PC-3 (cell line): ENCODE measurements at regions not wholly inside any gene's neighbourhood (a gene's known extent, or its start where the extent isn't known, plus 50 kb on each side); places are given as distances from the start of the nearest gene placed in this dataset.

Source experiments
- ATAC-seq: fragments of 200-7000 bp; cut with Tn5 transposase; 2 replicates; pipeline ENCODE4 v1.9.1; 2020; ENCODE audit warnings: mild to moderate bottlenecking, moderate library complexity
- BruUV-seq: library from RNA; stranded (reverse); fragments of 400-500 nt; replicated peaks from 2 replicates; lab custom pipeline; 2021; lab: Mats Ljungman, UMichigan
- CTCF ChIA-PET: fragments of 300-600 bp; sonication (Branson Sonifier 250); formaldehyde crosslinking; loops from one replicate; lab custom pipeline; 2022; ENCODE audit warnings: antibody characterized with exemption; lab: Charles Lee
- POLR2A ChIA-PET: fragments of 300-600 bp; sonication (Branson Sonifier 250); formaldehyde crosslinking; loops from one replicate; lab custom pipeline; 2022; ENCODE audit warnings: antibody characterized with exemption; ENCODE audit not compliant: unreplicated experiment; lab: Charles Lee
- DNase-seq: peaks from one replicate; pipeline ENCODE4 v3.0.0-alpha.2; 2015
- H2AFZ ChIP-seq: fragments of 300-600 bp; sonication (generic); 2 replicates; pipeline ENCODE4 v1.6.0; 2016; ENCODE audit warnings: antibody characterized with exemption, low read length
- H3F3A ChIP-seq: fragments of 300-600 bp; sonication (generic); one replicate; pipeline ENCODE4 v1.6.0; 2017; ENCODE audit warnings: antibody characterized with exemption, low read length, control low read depth, mild to moderate bottlenecking; ENCODE audit not compliant: unreplicated experiment
- H3K27ac ChIP-seq: fragments of 300-600 bp; sonication (generic); 2 replicates; pipeline ENCODE4 v1.5.1; 2016; ENCODE audit warnings: mild to moderate bottlenecking, low read length
- H3K27me3 ChIP-seq: fragments of 300-600 bp; sonication (generic); 2 replicates; pipeline ENCODE4 v1.6.1; 2016; ENCODE audit warnings: low read length, mixed read lengths
- H3K36me3 ChIP-seq: fragments of 300-600 bp; sonication (generic); 2 replicates; pipeline ENCODE4 v1.6.1; 2016; ENCODE audit warnings: low read depth, mixed run types, low read length, mixed read lengths
- H3K4me1 ChIP-seq: fragments of 300-600 bp; sonication (generic); 2 replicates; pipeline ENCODE4 v1.5.1; 2016; ENCODE audit warnings: low read length; ENCODE audit not compliant: insufficient read depth
- H3K4me2 ChIP-seq: fragments of 300-600 bp; sonication (generic); 2 replicates; pipeline ENCODE4 v1.6.0; 2016; ENCODE audit warnings: low read length
- H3K4me3 ChIP-seq: fragments of 300-600 bp; sonication (generic); 2 replicates; pipeline ENCODE4 v1.5.1; 2016; ENCODE audit warnings: mild to moderate bottlenecking, low read length, mixed read lengths
- H3K79me2 ChIP-seq: fragments of 300-600 bp; sonication (generic); 2 replicates; pipeline ENCODE4 v1.6.1; 2017; ENCODE audit warnings: low read length, mixed read lengths
- H3K9ac ChIP-seq: fragments of 300-600 bp; sonication (generic); 2 replicates; pipeline ENCODE4 v1.6.0; 2016; ENCODE audit warnings: mild to moderate bottlenecking, low read length
- H3K9me2 ChIP-seq: fragments of 300-600 bp; sonication (generic); replicated peaks from 2 replicates; pipeline ENCODE4 v1.6.1; 2016; ENCODE audit warnings: mixed run types, low read length, mixed read lengths
- H3K9me3 ChIP-seq: fragments of 300-600 bp; sonication (generic); 2 replicates; pipeline ENCODE4 v1.6.1; 2016; ENCODE audit warnings: low read length, mixed read lengths
- H4K20me1 ChIP-seq: fragments of 300-600 bp; sonication (generic); 2 replicates; pipeline ENCODE4 v1.6.1; 2016; ENCODE audit warnings: low read length, mixed read lengths
- CTCF ChIP-seq: fragments of 300-600 bp; sonication (generic); conservative IDR thresholded peaks from 2 replicates; pipeline ENCODE4 v1.5.1; 2017; ENCODE audit warnings: antibody characterized with exemption, low read depth, mild to moderate bottlenecking, low read length
- EZH2 ChIP-seq: fragments of 300-600 bp; sonication (generic); IDR thresholded peaks from one replicate; pipeline ENCODE4 v1.6.1; 2017; ENCODE audit warnings: antibody characterized with exemption, mild to moderate bottlenecking, low read length; ENCODE audit not compliant: unreplicated experiment
- EZH2phosphoT487 ChIP-seq: fragments of 300-600 bp; sonication (generic); IDR thresholded peaks from 2 replicates; pipeline ENCODE4 v1.6.1; 2018; ENCODE audit warnings: mild to moderate bottlenecking, antibody characterized with exemption, low read length, borderline replicate concordance
- intact Hi-C: fragments of 100-400 bp; cut with micrococcal nuclease; formaldehyde crosslinking; loops from 2 replicates; pipeline ENCODE4 v1.9.0; 2023

GRCh38 chr11:44467931-44468330 is 97.5 kb upstream of the CD82 start:
- H4K20me1 ChIP-seq: no peaks in the 10 kb centered on the region
- POLR2A ChIA-PET: no interaction called here
- H3K4me3 ChIP-seq: no peak overlapping the region
- no peaks in the 10 kb centered on the region for H3F3A ChIP-seq
- H3K9ac ChIP-seq: no peak overlapping the region
- no TSS peak for BruUV-seq
- no peaks in the 10 kb centered on the region for H3K9me2 ChIP-seq
- no peaks in the 10 kb centered on the region for H3K4me1 ChIP-seq
- DNase-seq (no peak), ATAC-seq (no peak)
- no peaks in the 10 kb centered on the region for H3K79me2 ChIP-seq
- no peak overlapping the region for H3K4me2 ChIP-seq
- TF ChIP-seq EZH2: no peak
- TF ChIP-seq EZH2phosphoT487: no peak
- no peak for TF ChIP-seq CTCF
- 0 out of 2 replicates have a peak, but pooled peaks cover 9% of the 10 kb centered on the region for H3K27me3 ChIP-seq
- no peak overlapping the region for H3K27ac ChIP-seq
- intact Hi-C loops: loop anchor here (10.0 kb wide), 1 partner anchor 333 kb away; no protein-coding TSS in a partner anchor
- H2AFZ ChIP-seq: no peak overlapping the region
- no peaks in the 10 kb centered on the region for H3K36me3 ChIP-seq
- CTCF ChIA-PET: no interaction called here
- H3K9me3 ChIP-seq: no peaks in the 10 kb centered on the region

- H3K4me1 ChIP-seq: no peaks in the 10 kb centered on the region
- no peak overlapping the region for H3K4me3 ChIP-seq
- DNase-seq: no peak
- H3K36me3 ChIP-seq: no peaks in the 10 kb centered on the region
- no peak overlapping the region for H2AFZ ChIP-seq
- H3K9me3 ChIP-seq: no peaks in the 10 kb centered on the region
- no peak overlapping the region for H3K9ac ChIP-seq
- TF ChIP-seq CTCF (no peak), EZH2phosphoT487 (no peak), EZH2 (no peak)
- intact Hi-C loops: loop anchor here (10.0 kb wide), 1 partner anchor 334 kb away; no protein-coding TSS in a partner anchor
- no peaks in the 10 kb centered on the region for H4K20me1 ChIP-seq
- H3K27me3 ChIP-seq: 0 out of 2 replicates have a peak, but pooled peaks cover 9% of the 10 kb centered on the region
- ChIA-PET POLR2A (no interaction called here), CTCF (no interaction called here)
- no TSS peak for BruUV-seq
- no peak for ATAC-seq
- no peaks in the 10 kb centered on the region for H3F3A ChIP-seq
- H3K4me2 ChIP-seq: no peak overlapping the region
- no peaks in the 10 kb centered on the region for H3K79me2 ChIP-seq
- no peak overlapping the region for H3K27ac ChIP-seq
- no peaks in the 10 kb centered on the region for H3K9me2 ChIP-seq
Observed at GRCh38 chr11:44468345-44468988, 97.0 kb upstream of the CD82 start.

- CTCF ChIA-PET: no interaction called here
Observed at GRCh38 chr11:44469412-44469811, 96.1 kb upstream of the CD82 start.

More at GRCh38 chr11:44469412-44469811, 96.1 kb upstream of the CD82 start:
- peaks cover 12% of the 10 kb centered on the region for H3K27me3 ChIP-seq
- no peak for TF ChIP-seq CTCF
- no peak for TF ChIP-seq EZH2phosphoT487
- TF ChIP-seq EZH2: no peak
- H3K4me2 ChIP-seq: no peak overlapping the region
- no peak for ATAC-seq
- H4K20me1 ChIP-seq: no peaks in the 10 kb centered on the region
- no peaks in the 10 kb centered on the region for H3K79me2 ChIP-seq
- no TSS peak for BruUV-seq
- no peaks in the 10 kb centered on the region for H3K4me1 ChIP-seq
- no peak overlapping the region for H3K4me3 ChIP-seq
- intact Hi-C loops: loop anchor here (10.0 kb wide), 1 partner anchor 335 kb away; no protein-coding TSS in a partner anchor
- DNase-seq: no peak
- no peak overlapping the region for H3K27ac ChIP-seq
- H3K9me2 ChIP-seq: no peaks in the 10 kb centered on the region
- H2AFZ ChIP-seq: no peak overlapping the region
- no peaks in the 10 kb centered on the region for H3K36me3 ChIP-seq
- H3K9me3 ChIP-seq: no peaks in the 10 kb centered on the region
- H3K9ac ChIP-seq: no peak overlapping the region
- POLR2A ChIA-PET: no interaction called here
- H3F3A ChIP-seq: no peaks in the 10 kb centered on the region
